Fibroblast of skin of scalp (primary cell): ENCODE measurements at regions not wholly inside any gene's neighbourhood (a gene's known extent, or its start where the extent isn't known, plus 50 kb on each side); places are given as distances from the start of the nearest gene placed in this dataset.

Experiments used
- DNase-seq: peaks from one replicate; pipeline ENCODE4 v3.0.0-alpha.2; 2013

GRCh38 chr6:37105148-37106050 lies 64.6 kb upstream of the PIM1 start:
- DNase-seq, result no peak

- DNase-seq, result no peak
Measured at GRCh38 chr6:37106051-37106363, 63.9 kb upstream of the PIM1 start.

- no peak for DNase-seq
Measured at GRCh38 chr6:37106554-37106953, 63.4 kb upstream of the PIM1 start.

GRCh38 chr6:37106982-37107491 lies 62.9 kb upstream of the PIM1 start:
- no peak for DNase-seq

- DNase-seq, result no peak
Measured at GRCh38 chr6:37109714-37110499, 60.0 kb upstream of the PIM1 start.

GRCh38 chr6:37110500-37111461 lies 59.2 kb upstream of the PIM1 start:
- DNase-seq, result no peak

GRCh38 chr6:37113976-37114375 lies 56.0 kb upstream of the PIM1 start:
- no peak for DNase-seq

- no peak for DNase-seq
Measured at GRCh38 chr6:37114612-37115011, 55.3 kb upstream of the PIM1 start.

- DNase-seq, result peak; percentile 64
Measured at GRCh38 chr6:37115236-37115895, 54.6 kb upstream of the PIM1 start.

- no peak for DNase-seq
Measured at GRCh38 chr6:37116326-37116725, 53.6 kb upstream of the PIM1 start.

GRCh38 chr6:37119387-37119886 lies 50.5 kb upstream of the PIM1 start:
- no peak for DNase-seq
